NT2/D1 (cell line): ENCODE measurements at regions not wholly inside any gene's neighbourhood (a gene's known extent, or its start where the extent isn't known, plus 50 kb on each side); places are given as distances from the start of the nearest gene placed in this dataset.

Experiments used
- DNase-seq: peaks from one replicate; pipeline ENCODE4 v3.0.0-alpha.2; 2011; ENCODE audit warnings: low read depth, low spot score
- H3K27me3 ChIP-seq: 2 replicates; pipeline ENCODE4 v1.6.0; 2011; ENCODE audit warnings: mild to moderate bottlenecking; ENCODE audit not compliant: insufficient read length, insufficient read depth
- H3K36me3 ChIP-seq: 2 replicates; pipeline ENCODE4 v1.6.1; 2011; ENCODE audit warnings: mild to moderate bottlenecking, low read length, mixed read lengths; ENCODE audit not compliant: insufficient read depth, insufficient read length
- H3K4me1 ChIP-seq: 2 replicates; pipeline ENCODE4 v1.5.1; 2011; ENCODE audit not compliant: insufficient read depth, insufficient read length
- H3K4me3 ChIP-seq: 2 replicates; pipeline ENCODE4 v1.5.1; 2011; ENCODE audit warnings: low read depth; ENCODE audit not compliant: insufficient read length
- H3K9ac ChIP-seq: 2 replicates; pipeline ENCODE4 v1.6.0; 2011; ENCODE audit warnings: low read depth; ENCODE audit not compliant: insufficient read length
- H3K9me3 ChIP-seq: 2 replicates; pipeline ENCODE4 v1.5.1; 2011; ENCODE audit warnings: mild to moderate bottlenecking, low read length; ENCODE audit not compliant: insufficient read depth
- SUZ12 ChIP-seq: IDR thresholded peaks from 2 replicates; pipeline ENCODE4 v1.6.1; 2011; ENCODE audit not compliant: insufficient read length, insufficient read depth; ENCODE audit errors: extremely low read depth
- YY1 ChIP-seq: IDR thresholded peaks from 2 replicates; pipeline ENCODE4 v1.6.1; 2011; ENCODE audit not compliant: insufficient read length, insufficient read depth
- ZNF274 ChIP-seq: IDR thresholded peaks from 2 replicates; pipeline ENCODE4 v1.6.1; 2011; ENCODE audit warnings: mild to moderate bottlenecking, low read depth, low read length

- no peak for DNase-seq
Measured at GRCh38 chr16:50941681-50942080, 199.8 kb downstream of the CYLD start.

GRCh38 chr16:50940275-50940854 is 198.5 kb downstream of the CYLD start:
- TF ChIP-seq ZNF274 (no peak), SUZ12 (no peak), YY1 (no peak)
- Histone ChIP-seq H3K9me3 (no peaks in the 10 kb centered on the region), H3K4me1 (no peaks in the 10 kb centered on the region), H3K9ac (no peak overlapping the region), H3K36me3 (no peaks in the 10 kb centered on the region), H3K4me3 (no peak overlapping the region), H3K27me3 (no peaks in the 10 kb centered on the region)
- DNase-seq, result no peak

More at GRCh38 chr16:50941681-50942080, 199.8 kb downstream of the CYLD start:
- H3K4me1 ChIP-seq, result no peaks in the 10 kb centered on the region
- no peaks in the 10 kb centered on the region for H3K9me3 ChIP-seq
- no peak overlapping the region for H3K4me3 ChIP-seq
- no peak for TF ChIP-seq ZNF274
- no peak for TF ChIP-seq YY1
- no peak for TF ChIP-seq SUZ12
- no peaks in the 10 kb centered on the region for H3K27me3 ChIP-seq
- no peak overlapping the region for H3K9ac ChIP-seq
- H3K36me3 ChIP-seq, result no peaks in the 10 kb centered on the region

GRCh38 chr16:50939356-50939755 is 197.5 kb downstream of the CYLD start:
- no peaks in the 10 kb centered on the region for H3K9me3 ChIP-seq
- H3K27me3 ChIP-seq, result no peaks in the 10 kb centered on the region
- no peaks in the 10 kb centered on the region for H3K4me1 ChIP-seq
- no peak overlapping the region for H3K4me3 ChIP-seq
- TF ChIP-seq YY1, result no peak
- TF ChIP-seq ZNF274, result no peak
- TF ChIP-seq SUZ12, result no peak
- DNase-seq, result no peak
- no peaks in the 10 kb centered on the region for H3K36me3 ChIP-seq
- no peak overlapping the region for H3K9ac ChIP-seq

- DNase-seq, result no peak
- Histone ChIP-seq H3K4me1 (no peaks in the 10 kb centered on the region), H3K9me3 (no peaks in the 10 kb centered on the region), H3K9ac (no peak overlapping the region), H3K36me3 (no peaks in the 10 kb centered on the region), H3K27me3 (no peaks in the 10 kb centered on the region), H3K4me3 (no peak overlapping the region)
- TF ChIP-seq YY1 (no peak), SUZ12 (no peak), ZNF274 (no peak)
Measured at GRCh38 chr16:50938932-50939331, 197.0 kb downstream of the CYLD start.

- TF ChIP-seq SUZ12, result no peak
- TF ChIP-seq YY1, result no peak
- TF ChIP-seq ZNF274, result no peak
- no peaks in the 10 kb centered on the region for H3K4me1 ChIP-seq
Measured at GRCh38 chr16:50933262-50933661, 191.4 kb downstream of the CYLD start.

DNA sequence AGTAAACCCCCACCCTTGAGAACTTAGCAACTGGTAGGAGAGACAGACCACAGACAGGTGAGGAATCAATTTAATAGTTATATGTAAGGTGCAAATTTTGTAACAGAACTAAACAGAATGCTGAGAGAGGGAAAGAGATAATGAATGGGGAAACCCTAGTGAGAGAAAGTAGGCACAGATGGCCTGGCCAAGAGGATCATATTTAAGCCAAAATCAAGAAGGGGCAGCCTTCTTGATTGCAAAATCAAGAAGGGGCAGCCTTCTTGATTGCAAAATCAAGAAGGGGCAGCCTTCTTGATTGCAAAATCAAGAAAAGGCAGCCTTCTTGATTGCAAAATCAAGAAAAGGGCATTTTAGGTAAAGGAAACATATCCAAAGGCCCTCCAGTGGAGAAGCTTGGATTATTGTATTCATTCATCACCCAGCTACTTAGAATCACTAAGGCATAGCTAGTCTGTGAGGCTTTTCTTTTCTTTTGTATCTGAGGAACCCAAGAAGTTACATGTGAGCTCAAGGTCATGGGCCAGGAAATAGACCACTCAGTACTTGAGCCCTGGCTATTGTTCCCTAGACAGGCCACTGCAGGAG is 190.6 kb downstream of the CYLD start:
- H3K9ac ChIP-seq, result no peak overlapping the region
- H3K9me3 ChIP-seq, result no peaks in the 10 kb centered on the region
- no peak overlapping the region for H3K4me3 ChIP-seq
- no peaks in the 10 kb centered on the region for H3K27me3 ChIP-seq
- no peak for TF ChIP-seq YY1
- TF ChIP-seq ZNF274, result no peak
- no peak for TF ChIP-seq SUZ12
- no peaks in the 10 kb centered on the region for H3K4me1 ChIP-seq
- no peak for DNase-seq
- no peaks in the 10 kb centered on the region for H3K36me3 ChIP-seq

More at GRCh38 chr16:50933262-50933661, 191.4 kb downstream of the CYLD start:
- Histone ChIP-seq H3K27me3 (no peaks in the 10 kb centered on the region), H3K9ac (no peak overlapping the region), H3K4me3 (no peak overlapping the region), H3K9me3 (no peaks in the 10 kb centered on the region), H3K36me3 (no peaks in the 10 kb centered on the region)
- no peak for DNase-seq

GRCh38 chr16:50928065-50928464 is 186.2 kb downstream of the CYLD start:
- TF ChIP-seq ZNF274 (no peak), YY1 (no peak), SUZ12 (no peak)
- no peaks in the 10 kb centered on the region for H3K9me3 ChIP-seq
- H3K4me1 ChIP-seq, result no peaks in the 10 kb centered on the region
- no peak for DNase-seq
- H3K4me3 ChIP-seq, result no peak overlapping the region
- H3K36me3 ChIP-seq, result no peaks in the 10 kb centered on the region
- H3K9ac ChIP-seq, result no peak overlapping the region
- H3K27me3 ChIP-seq, result no peaks in the 10 kb centered on the region

- TF ChIP-seq SUZ12 (no peak), ZNF274 (no peak), YY1 (no peak)
Measured at GRCh38 chr16:50925758-50926357, 184.0 kb downstream of the CYLD start.

More at GRCh38 chr16:50925758-50926357, 184.0 kb downstream of the CYLD start:
- H3K9ac ChIP-seq, result no peak overlapping the region
- no peak overlapping the region for H3K4me3 ChIP-seq
- H3K9me3 ChIP-seq, result no peaks in the 10 kb centered on the region
- no peaks in the 10 kb centered on the region for H3K36me3 ChIP-seq
- no peaks in the 10 kb centered on the region for H3K4me1 ChIP-seq
- DNase-seq, result no peak
- no peaks in the 10 kb centered on the region for H3K27me3 ChIP-seq
